Muscle of arm (tissue), 1 donor: ENCODE measurements at regions not wholly inside any gene's neighbourhood (a gene's known extent, or its start where the extent isn't known, plus 50 kb on each side); places are given as distances from the start of the nearest gene placed in this dataset.
"Not testable (repeated sequence)": the region's sequence is repeated elsewhere in the genome, so short reads cannot be mapped to it uniquely, and the experiment has no call there.

ENCODE experiments used
- DNase-seq: peaks from one replicate; pipeline ENCODE4 v3.0.0-alpha.2; 2013

- DNase-seq: no peak
These were observed 428.6 kb downstream of the AACS start for GRCh38 chr12:125493704-125494308.

DNA sequence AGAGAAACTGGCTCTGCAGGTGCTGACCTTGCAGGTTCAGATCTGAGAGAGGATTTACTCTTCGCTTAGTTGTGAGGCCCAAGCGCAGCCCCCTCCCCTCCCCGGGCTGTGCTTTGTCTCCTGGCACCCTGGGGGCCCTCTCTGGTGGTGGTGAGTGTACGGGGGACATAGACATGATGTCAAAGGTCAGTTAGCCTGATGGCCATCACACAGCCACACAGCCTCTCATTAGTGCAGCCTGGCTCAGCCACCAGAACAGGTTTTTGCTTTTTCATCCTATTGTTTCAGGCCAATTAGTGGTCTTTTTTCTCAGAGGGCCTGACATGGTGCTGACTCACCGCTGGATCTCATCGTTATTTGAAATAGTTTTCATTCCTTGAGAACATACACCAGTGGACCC, 437.9 kb downstream of the AACS start:
- no peak for DNase-seq

- no peak for DNase-seq
These were observed 444.0 kb downstream of the AACS start for GRCh38 chr12:125509195-125509594.

DNA sequence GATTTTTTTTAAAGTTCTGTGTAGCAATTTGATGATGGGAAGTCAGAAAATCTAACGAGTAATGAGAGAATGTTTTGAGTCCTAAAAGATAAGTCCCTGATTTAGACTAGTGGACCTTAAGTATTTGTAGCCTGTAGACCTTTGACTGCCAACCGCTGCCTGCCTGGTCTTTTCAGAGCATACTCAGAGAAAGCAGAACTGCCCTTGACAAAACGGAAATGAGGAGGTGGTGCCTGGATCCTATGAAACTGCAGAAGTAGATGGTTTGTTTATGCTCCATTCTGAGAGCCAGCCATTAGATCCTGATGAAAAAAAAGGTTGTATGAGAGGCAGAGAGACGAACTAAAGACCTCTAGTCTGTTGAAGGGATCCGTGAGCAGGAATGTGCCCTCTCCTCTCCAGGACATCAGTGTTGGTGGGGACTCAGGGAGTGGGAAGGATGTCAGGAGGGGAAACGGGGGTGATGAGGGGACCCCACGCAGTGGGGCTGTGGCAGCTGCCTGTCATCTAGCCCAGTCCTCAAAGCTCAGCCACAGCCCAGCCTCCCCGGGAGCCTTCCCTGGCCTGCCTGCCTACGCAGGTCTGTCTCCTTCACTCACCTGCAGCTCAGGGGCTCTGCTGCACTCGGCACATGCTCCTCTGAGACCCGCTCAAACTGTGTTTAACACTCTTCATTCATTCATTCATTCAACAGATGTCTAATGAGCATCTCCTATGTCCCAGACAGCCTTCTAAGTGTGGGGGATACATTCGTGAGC, 447.5 kb downstream of the AACS start:
- DNase-seq: no peak

DNA sequence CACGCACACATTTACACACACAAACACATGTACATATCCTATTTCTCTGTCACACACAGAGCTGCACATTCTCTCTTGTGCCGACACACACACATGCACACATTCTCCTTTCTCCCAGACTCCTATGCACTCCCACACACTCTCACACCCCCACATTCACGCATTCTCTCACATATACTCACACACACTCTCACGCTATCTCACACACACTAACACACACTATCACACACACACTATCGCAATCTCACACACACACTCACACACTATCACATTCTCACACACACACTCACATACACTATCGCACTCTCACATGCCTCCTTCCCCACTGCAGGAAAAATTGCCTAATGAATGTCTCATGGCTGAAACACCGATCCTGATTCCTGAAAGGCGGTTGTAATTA, 450.7 kb downstream of the AACS start:
- no peak for DNase-seq

- DNase-seq: peak; percentile 26
These were observed 452.8 kb downstream of the AACS start for GRCh38 chr12:125518074-125518473.

DNA sequence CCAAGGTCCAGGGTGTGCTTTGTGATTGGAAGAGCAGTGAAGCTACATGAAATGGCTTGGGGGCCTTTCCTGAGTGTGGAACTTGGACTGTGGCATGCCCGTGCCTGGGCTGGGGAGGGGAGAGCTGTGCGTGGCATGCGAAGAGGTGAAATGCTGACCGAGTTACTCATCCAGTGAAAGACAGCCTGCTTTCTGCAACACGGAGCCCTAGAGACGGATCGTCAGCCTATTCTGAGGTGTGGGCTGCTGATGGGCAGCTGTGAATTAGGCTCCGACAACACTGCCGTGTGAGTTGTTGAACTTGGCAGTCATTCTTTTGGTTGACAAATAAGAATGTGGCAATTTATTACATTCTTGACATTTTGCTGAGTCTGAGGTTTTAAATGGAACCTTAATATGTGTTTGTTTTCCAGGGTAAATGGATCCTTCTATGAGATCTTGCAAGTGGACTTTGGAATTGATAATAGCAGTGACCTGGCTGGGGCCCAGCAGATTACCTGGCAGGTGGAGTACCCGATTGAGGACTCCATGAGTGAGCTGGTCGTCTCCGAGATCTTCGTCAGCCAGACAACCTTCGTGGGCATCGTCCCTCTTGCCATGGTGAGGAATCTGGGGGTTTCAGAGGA, 453.9 kb downstream of the AACS start:
- DNase-seq: no peak

- no peak for DNase-seq
These were observed 460.6 kb downstream of the AACS start for GRCh38 chr12:125525879-125526278.

GRCh38 chr12:125528281-125528680, 463.0 kb downstream of the AACS start:
- DNase-seq: no peak

GRCh38 chr12:125530201-125530600, 465.0 kb downstream of the AACS start:
- DNase-seq: no peak

- DNase-seq: no peak
These were observed 465.6 kb downstream of the AACS start for GRCh38 chr12:125530876-125531275.

DNA sequence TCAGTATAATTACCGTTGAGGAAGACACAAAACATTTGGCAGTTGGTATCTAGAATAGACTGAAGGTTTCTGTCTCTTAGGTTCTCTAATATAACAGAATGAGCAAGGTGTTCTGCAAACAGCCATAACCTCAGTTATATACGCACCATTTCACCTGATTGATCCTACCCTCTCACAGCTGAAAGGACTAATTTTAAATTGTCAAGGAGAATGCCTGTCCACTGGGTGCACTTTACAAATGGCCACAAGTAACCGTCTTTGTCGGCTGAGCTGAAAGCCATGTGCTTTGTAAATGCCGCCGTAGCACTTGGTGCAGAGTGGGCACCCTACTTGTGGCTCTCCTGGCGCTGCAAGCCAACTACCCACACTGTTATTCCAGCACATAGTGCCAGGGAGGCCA, 466.3 kb downstream of the AACS start:
- DNase-seq: no peak

DNA sequence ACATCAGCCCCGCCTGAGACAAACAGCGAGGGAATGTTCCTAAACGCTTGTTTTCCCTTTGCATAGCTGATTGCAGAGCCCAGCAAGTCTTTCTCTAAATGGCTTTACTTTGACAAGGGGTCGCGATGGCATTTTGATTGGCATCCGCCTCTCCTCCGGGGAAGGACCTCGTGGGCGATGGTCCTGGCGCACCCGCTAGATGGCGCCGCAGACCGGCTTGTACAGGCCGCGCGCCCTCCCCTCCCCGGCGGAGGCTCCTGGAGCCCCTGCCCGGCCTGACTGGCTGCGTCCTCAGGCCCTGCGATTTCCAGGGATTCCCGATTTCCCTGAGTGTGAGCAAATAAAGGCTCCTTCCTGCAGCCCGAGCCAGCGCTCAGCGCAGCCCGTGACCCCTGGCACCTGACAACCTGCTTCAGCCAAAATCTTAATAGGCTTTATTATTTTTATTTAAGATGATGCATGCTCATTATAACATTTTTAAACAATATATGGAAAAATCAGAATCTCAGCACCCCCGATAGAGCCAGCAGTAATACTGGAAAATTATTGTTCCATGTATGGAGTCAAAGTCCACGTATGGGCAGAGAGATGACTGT, 468.3 kb downstream of the AACS start:
- DNase-seq: peak; percentile 15

- no peak for DNase-seq
These were observed 473.4 kb downstream of the AACS start for GRCh38 chr12:125538401-125539199.

- no peak for DNase-seq
These were observed 475.5 kb downstream of the AACS start for GRCh38 chr12:125540580-125541204.

DNA sequence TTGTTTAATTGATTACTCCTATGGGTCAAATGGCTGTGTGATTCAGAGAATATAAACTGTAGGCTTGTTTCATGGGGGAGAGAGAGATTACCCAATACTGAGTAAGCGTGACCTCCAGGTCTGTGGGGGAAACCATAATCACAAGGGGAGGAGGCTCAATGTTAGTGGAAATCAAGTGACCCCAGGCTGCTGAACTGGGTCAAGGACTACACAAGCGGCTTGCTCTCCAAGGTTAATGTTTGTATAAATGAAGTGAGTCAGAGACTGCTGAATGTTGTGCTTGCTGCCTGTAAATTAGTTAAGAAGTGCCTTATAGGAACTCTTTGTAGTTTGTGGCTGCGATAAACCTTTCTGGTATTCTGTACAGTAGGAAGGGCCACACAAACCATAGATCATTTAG, 479.7 kb downstream of the AACS start:
- no peak for DNase-seq

DNA sequence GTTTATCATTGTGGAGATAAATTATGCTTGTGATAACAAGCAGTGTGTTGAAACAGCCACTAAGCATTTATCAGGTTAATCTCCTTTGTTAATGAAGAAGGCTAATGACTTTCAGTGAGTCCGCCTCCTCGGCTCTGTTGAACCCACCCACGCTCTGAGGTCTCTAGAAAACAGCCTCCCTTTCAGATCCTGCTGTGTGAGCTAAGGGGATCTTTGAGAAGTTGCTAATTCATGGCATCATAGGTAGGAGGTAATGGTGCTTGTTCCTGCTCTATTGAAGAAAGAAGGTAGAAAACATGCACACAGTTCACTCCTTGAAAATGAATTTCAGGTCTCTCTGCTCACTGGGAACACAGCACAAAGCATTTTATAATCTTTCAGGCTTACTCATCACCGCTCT, 483.9 kb downstream of the AACS start:
- no peak for DNase-seq

DNA sequence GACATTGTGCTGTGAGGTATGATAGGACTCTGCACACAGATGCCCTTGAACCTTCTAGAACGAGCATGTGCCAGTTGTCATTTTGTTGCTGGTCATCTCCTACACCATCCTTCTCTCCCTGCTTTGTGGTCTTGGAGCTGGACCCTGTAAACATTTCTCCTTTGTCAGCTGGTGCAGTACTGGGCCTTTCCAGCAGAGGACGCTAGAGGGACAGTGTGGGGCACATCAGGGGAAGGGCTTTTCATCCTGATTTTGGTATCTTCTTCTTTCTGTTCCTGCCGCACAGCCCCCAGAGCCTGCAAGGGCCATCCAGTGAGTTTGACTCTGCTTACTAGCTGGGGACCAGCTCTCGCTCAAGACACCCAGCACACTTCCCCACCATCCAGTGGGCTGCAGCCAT, 484.6 kb downstream of the AACS start:
- no peak for DNase-seq

DNA sequence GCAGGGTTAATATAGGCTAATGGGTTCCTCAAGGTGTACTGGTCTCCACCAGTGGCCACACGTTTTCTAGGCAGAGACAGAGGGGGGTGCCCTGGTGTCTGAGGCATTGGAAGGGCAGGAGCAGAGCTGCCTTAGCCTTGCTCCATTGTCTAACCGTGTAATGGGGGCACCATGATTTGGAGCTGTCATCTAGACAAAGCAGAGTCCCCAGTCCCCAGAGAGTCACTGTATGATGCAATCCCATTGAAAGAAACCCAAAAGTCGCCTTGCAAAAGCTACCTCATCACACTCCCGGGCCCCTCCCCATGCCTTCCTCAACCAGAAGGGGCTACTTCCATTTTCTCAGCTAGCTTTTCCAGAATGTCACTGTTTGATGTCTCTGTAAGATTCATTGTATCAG, 487.1 kb downstream of the AACS start:
- DNase-seq: no peak

DNA sequence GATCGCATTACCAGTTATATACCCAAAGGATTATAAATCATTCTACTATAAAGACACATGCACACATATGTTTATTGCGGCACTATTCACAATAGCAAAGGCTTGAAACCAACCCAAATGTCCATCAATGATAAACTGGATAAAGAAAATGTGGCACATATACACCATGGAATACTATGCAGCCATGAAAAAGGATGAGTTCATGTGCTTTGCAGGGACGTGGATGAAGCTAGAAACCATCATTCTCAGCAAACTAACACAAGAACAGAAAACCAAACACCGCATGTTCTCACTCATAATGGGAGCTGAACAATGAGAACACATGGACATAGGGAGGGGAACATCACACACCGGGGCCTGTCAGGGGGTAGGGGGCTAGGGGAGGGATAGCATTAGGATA, 495.8 kb downstream of the AACS start:
- DNase-seq: not testable (repeated sequence)

GRCh38 chr12:125564753-125565152, 499.5 kb downstream of the AACS start:
- DNase-seq: no peak

DNA sequence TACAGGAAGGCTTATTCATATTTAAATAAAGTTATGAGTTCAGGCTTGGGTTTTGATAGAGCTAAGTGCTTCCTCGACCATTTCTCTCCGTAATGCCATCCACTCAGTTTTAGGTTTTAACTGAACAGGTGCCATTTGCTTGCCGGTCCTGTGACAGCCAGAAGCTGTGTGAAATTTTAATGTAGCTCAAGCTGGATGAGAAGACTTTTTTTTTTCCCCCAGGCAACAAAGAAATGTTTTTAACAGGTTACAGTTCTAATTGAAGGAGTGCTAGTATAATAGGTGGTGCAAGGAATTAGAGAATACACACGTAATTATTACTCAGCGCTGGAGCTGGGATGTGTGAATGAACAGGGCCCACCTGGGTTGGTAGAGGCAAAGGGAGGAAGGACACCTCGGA, 502.3 kb downstream of the AACS start:
- no peak for DNase-seq
